ENCODE measurements at regions not wholly inside any gene's neighbourhood (a gene's known extent, or its start where the extent isn't known, plus 50 kb on each side); places are given as distances from the start of the nearest gene placed in this dataset.

GRCh38 chr21:24829397-24829796 is 777.9 kb downstream of the MRPL39 start:
- Mint-ChIP-seq H3K36me3 (ENCODE audit: low read depth, unreplicated experiment) (no peaks in the 10 kb centered on the region), H3K27me3 (ENCODE audit: low read depth, unreplicated experiment) (no peaks in the 10 kb centered on the region), H3K4me3 (ENCODE audit: unreplicated experiment) (no peak overlapping the region), H3K9me3 (ENCODE audit: unreplicated experiment) (no peaks in the 10 kb centered on the region), H3K27ac (ENCODE audit: unreplicated experiment) (no peak overlapping the region), H3K4me1 (ENCODE audit: low read depth, unreplicated experiment) (no peaks in the 10 kb centered on the region)
- FAIRE-seq (no peak), DNase-seq (ENCODE audit: low read depth) (no peak)
- Histone ChIP-seq H3K4me1 (ENCODE audit: insufficient read depth, low read length) (no peaks in the 10 kb centered on the region), H3K36me3 (ENCODE audit: insufficient read depth, low read length) (no peaks in the 10 kb centered on the region), H3K27ac (ENCODE audit: low read depth, low read length) (no peak overlapping the region), H3K9ac (ENCODE audit: low read length) (no peak overlapping the region), H3K4me3 (ENCODE audit: insufficient read depth, low read depth, low read length) (no peak overlapping the region), H3K27me3 (ENCODE audit: insufficient read depth, low read length) (no peaks in the 10 kb centered on the region), H3K9me3 (ENCODE audit: insufficient read depth, low read depth, low read length) (no peaks in the 10 kb centered on the region), H3K4me2 (ENCODE audit: low read length) (no peak overlapping the region), H4K20me1 (ENCODE audit: insufficient read depth, low read length) (no peaks in the 10 kb centered on the region), H2AFZ (ENCODE audit: low read depth, low read length) (no peak overlapping the region), H3K79me2 (ENCODE audit: insufficient read depth, low read length) (no peaks in the 10 kb centered on the region)
- TF ChIP-seq CTCF (IDR thresholded peaks at IDR 0.05; ENCODE audit: insufficient read depth, low read depth, low read length), result no peak
- TF ChIP-seq EZH2 (IDR thresholded peaks at IDR 0.05; ENCODE audit: insufficient read depth, low read length), result no peak

GRCh38 chr21:24826822-24827221 is 780.5 kb downstream of the MRPL39 start:
- DNase-seq (ENCODE audit: low read depth), result no peak
- no peak overlapping the region for H3K27ac ChIP-seq (ENCODE audit: low read depth, low read length)
- H3K9ac ChIP-seq (ENCODE audit: low read length), result no peak overlapping the region
- no peaks in the 10 kb centered on the region for H3K79me2 ChIP-seq (ENCODE audit: insufficient read depth, low read length)
- no peaks in the 10 kb centered on the region for H4K20me1 ChIP-seq (ENCODE audit: insufficient read depth, low read length)
- Mint-ChIP-seq H3K9me3 (ENCODE audit: unreplicated experiment) (no peaks in the 10 kb centered on the region), H3K4me1 (ENCODE audit: low read depth, unreplicated experiment) (no peaks in the 10 kb centered on the region), H3K27me3 (ENCODE audit: low read depth, unreplicated experiment) (no peaks in the 10 kb centered on the region), H3K4me3 (ENCODE audit: unreplicated experiment) (no peak overlapping the region), H3K27ac (ENCODE audit: unreplicated experiment) (no peak overlapping the region), H3K36me3 (ENCODE audit: low read depth, unreplicated experiment) (no peaks in the 10 kb centered on the region)
- no peak overlapping the region for H3K4me3 ChIP-seq (ENCODE audit: insufficient read depth, low read depth, low read length)
- H2AFZ ChIP-seq (ENCODE audit: low read depth, low read length), result no peak overlapping the region
- H3K9me3 ChIP-seq (ENCODE audit: insufficient read depth, low read depth, low read length), result no peaks in the 10 kb centered on the region
- no peak for FAIRE-seq
- TF ChIP-seq EZH2 (IDR thresholded peaks at IDR 0.05; ENCODE audit: insufficient read depth, low read length) (no peak), CTCF (IDR thresholded peaks at IDR 0.05; ENCODE audit: insufficient read depth, low read depth, low read length) (no peak)
- H3K4me1 ChIP-seq (ENCODE audit: insufficient read depth, low read length), result no peaks in the 10 kb centered on the region
- H3K27me3 ChIP-seq (ENCODE audit: insufficient read depth, low read length), result no peaks in the 10 kb centered on the region
- no peak overlapping the region for H3K4me2 ChIP-seq (ENCODE audit: low read length)
- H3K36me3 ChIP-seq (ENCODE audit: insufficient read depth, low read length), result no peaks in the 10 kb centered on the region

GRCh38 chr21:24825348-24825747 is 781.9 kb downstream of the MRPL39 start:
- H3K9me3 Mint-ChIP-seq (ENCODE audit: unreplicated experiment), result no peaks in the 10 kb centered on the region
- FAIRE-seq (no peak), DNase-seq (ENCODE audit: low read depth) (no peak)
- H3K27me3 Mint-ChIP-seq (ENCODE audit: low read depth, unreplicated experiment), result no peaks in the 10 kb centered on the region
- Histone ChIP-seq H3K4me2 (ENCODE audit: low read length) (no peak overlapping the region), H3K27ac (ENCODE audit: low read depth, low read length) (no peak overlapping the region), H4K20me1 (ENCODE audit: insufficient read depth, low read length) (no peaks in the 10 kb centered on the region), H3K9ac (ENCODE audit: low read length) (no peak overlapping the region), H2AFZ (ENCODE audit: low read depth, low read length) (no peak overlapping the region), H3K4me1 (ENCODE audit: insufficient read depth, low read length) (no peaks in the 10 kb centered on the region), H3K4me3 (ENCODE audit: insufficient read depth, low read depth, low read length) (no peak overlapping the region), H3K27me3 (ENCODE audit: insufficient read depth, low read length) (no peaks in the 10 kb centered on the region), H3K9me3 (ENCODE audit: insufficient read depth, low read depth, low read length) (no peaks in the 10 kb centered on the region), H3K79me2 (ENCODE audit: insufficient read depth, low read length) (no peaks in the 10 kb centered on the region), H3K36me3 (ENCODE audit: insufficient read depth, low read length) (no peaks in the 10 kb centered on the region)
- H3K4me1 Mint-ChIP-seq (ENCODE audit: low read depth, unreplicated experiment), result no peaks in the 10 kb centered on the region
- no peak overlapping the region for H3K27ac Mint-ChIP-seq (ENCODE audit: unreplicated experiment)
- H3K4me3 Mint-ChIP-seq (ENCODE audit: unreplicated experiment), result no peak overlapping the region
- no peaks in the 10 kb centered on the region for H3K36me3 Mint-ChIP-seq (ENCODE audit: low read depth, unreplicated experiment)
- TF ChIP-seq EZH2 (IDR thresholded peaks at IDR 0.05; ENCODE audit: insufficient read depth, low read length), result no peak
- TF ChIP-seq CTCF (IDR thresholded peaks at IDR 0.05; ENCODE audit: insufficient read depth, low read depth, low read length), result no peak

All from astrocyte (in vitro differentiated cells and primary cell).